Activated CD4-positive, CD25-positive, alpha-beta regulatory T cell treated with anti-CD3 and anti-CD28 coated beads, Interleukin-2, amount 50 U/mL, for 24 hours (primary cell): ENCODE measurements at regions not wholly inside any gene's neighbourhood (a gene's known extent, or its start where the extent isn't known, plus 50 kb on each side); places are given as distances from the start of the nearest gene placed in this dataset.

Experiments
- ATAC-seq, 2 donors: fragments of 150-1000 bp; cut with Tn5 transposase; one replicate each; pipeline ENCODE4 v1.10.0; 2021; ENCODE audit warnings: mild to moderate bottlenecking in 1 of 2, moderate library complexity in 1 of 2

GRCh38 chr9:107431461-107431860 lies 58.1 kb downstream of the KLF4 start:
- no peak for ATAC-seq

GRCh38 chr9:107430071-107430470 lies 59.5 kb downstream of the KLF4 start:
- ATAC-seq: no peak

DNA sequence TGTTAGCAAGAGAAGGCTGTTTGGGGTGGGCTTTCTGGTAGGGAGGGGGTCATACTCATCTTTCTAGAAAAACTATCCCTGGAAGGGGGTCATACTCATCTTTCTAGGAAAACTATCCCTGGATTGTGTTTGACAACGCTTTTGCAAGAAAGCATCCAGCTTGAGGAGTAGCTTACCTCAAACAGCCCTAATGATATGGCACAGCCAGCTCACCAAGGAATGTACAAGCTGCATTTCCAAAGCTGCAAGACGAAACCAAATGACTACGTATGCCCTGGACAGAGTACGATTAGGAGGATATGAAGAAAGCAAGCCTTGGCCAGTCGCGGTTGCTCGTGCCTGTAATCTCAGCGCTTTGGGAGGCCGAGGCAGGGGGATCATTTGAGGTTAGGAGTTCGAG lies 63.4 kb downstream of the KLF4 start:
- no peak for ATAC-seq

GRCh38 chr9:107425101-107426025 lies 64.2 kb downstream of the KLF4 start:
- ATAC-seq: peak; percentile 36 to 39

GRCh38 chr9:107423540-107423939 lies 66.0 kb downstream of the KLF4 start:
- no peak for ATAC-seq

DNA sequence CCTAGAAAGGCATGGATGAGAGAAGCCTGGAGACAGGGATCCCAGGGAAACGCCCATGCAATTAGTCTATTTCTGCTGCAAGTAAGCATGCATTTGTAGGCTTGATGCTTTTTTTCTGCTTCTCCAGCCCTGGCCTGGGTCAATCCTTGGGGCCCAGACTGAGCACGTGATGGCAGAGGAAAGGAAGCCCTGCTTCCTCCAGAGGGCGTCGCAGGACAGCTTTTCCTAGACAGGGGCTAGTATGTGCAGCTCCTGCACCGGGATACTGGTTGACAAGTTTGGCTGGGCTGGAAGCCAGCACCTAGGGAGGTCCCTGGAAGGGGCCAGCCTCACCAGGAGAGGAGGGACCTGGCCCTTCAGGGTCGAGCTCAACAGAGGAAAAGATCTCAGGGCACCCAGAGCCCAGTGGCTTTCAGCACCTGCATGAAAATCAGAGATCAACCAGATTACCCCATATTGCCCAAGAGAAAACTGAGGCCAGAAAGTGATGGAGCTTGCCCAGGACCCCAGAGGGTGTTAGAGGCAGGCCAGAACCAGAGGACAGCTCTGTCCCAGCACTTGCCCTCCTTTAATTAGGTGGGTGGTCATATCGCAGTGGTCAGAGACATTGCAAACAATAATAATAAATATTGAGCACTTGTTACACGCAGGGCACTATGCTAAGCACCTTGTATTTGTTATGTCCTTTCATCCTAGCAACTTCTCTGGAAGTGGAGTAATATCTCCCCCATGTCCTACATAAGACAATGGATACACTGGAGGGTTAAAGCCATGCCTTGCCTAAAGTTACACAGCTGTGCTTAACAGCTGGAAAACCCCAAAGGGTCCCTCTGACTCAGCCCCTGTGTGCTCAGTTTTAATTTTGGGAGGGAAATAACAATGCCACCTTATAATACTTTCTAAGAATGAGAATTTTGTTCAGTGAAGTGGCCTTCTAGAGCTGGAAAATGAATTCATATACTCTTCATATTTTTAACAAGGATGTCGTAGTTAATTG lies 67.1 kb downstream of the KLF4 start:
- no peak for ATAC-seq

GRCh38 chr9:107410420-107410819 lies 79.1 kb downstream of the KLF4 start:
- no peak for ATAC-seq

- no peak for ATAC-seq
Observed at GRCh38 chr9:107409581-107410389, 79.8 kb downstream of the KLF4 start.

DNA sequence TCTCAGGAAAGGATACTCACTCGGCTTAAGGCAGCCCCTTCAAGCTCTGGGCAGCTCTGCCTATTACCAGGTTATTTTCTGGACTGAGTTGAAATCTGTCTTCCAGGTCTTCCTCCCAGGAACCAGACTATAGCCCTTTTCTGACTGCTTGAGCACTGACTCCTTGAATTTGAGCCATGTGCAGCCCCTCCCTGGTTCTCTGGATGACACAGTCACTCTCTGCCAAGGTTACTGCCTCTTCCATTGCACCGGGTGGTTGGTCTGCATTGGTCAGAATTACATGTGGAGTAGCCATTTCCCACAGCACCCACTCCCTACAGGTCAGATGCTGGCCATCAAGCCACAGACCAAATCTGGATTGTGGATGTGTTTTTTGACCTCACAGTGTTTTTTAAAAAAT lies 81.9 kb downstream of the KLF4 start:
- ATAC-seq: no peak

DNA sequence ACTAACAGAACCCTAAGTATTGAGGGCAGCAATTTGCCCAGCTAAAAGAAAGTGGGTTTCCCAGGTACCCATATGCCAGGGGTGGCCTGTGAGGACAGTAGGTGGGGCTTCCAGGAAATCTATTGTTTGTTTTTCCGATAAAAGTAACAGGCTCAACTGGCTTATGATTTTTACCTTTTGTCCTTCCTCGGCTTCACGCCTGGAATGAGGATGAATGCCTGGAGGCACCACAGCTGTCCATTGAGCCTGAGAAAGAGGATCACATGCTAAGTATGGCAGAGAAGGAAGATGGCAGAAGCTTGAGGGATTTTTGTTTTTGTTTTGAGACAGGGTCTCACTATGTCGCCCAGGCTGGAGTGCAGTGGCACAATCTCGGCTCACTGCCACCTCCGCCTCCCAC lies 84.1 kb downstream of the KLF4 start:
- ATAC-seq: no peak

GRCh38 chr9:107404736-107405135 lies 84.8 kb downstream of the KLF4 start:
- no peak for ATAC-seq

GRCh38 chr9:107404161-107404560 lies 85.4 kb downstream of the KLF4 start:
- ATAC-seq: no peak

DNA sequence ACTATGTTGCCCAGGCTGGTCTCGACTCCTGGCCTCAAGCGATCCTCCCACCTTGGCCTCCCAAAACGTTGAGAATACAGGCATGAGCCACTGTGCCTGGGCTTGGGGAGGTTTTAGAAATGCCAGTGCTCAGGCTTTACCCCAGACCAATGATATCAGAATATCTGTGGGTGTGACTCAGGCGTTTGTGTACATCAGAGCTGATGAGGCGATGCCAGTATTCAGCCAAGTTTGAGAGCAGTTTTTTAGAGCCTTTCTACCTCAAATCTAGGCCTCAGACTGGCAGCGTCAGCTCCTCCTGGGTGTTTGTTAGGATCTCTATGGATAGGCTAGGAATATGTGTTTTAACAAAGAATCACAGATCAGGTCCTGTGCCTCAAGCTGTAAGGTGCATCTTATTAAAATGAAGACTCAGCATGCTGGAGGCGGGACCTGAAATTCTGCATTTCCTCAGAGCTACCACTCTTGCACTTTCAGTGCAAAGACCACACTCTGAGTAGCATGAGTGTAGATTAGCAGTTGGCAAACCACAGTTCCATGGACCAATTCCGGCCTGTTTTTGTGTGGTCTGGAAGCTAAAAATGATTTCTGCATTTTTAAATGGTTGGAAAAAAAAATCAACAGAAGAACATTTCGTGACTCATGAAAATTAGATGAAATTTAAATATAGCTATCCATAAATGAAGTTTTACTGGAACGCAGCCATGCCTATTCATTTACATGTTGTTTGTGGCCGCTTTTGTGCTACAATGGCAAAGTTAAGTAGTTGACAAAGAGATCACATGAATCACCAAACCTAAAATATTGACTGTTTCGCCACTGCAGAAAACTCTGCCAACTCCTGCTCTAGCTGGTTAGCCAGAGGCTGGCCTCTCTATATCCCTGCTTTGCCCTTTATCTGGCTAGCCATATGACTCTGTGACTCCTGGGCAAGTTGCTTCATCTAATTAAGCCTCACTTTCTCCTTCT lies 92.2 kb downstream of the KLF4 start:
- no peak for ATAC-seq

DNA sequence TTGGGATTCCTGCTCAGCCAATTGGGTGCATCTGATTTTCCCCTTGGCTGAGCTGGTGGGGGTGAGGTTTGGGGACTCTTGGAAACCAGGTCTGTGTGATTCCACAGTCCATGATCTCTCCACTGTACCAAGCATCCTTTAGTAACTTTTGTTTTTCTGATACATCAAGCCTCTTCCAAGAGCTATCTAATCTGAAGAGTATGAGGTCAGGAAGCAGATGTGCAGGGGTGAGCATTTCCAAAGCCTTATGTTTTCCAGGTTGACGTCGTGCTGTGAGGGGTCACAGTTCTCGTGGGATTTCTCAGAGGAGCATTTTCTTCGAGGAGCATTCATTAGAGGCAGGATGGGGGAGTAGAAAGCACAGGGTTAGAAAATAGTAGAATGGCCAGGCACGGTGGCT lies 95.3 kb downstream of the KLF4 start:
- ATAC-seq: no peak

- no peak for ATAC-seq
Observed at GRCh38 chr9:107390778-107391177, 98.8 kb downstream of the KLF4 start.

- ATAC-seq: no peak
Observed at GRCh38 chr9:107390279-107390678, 99.3 kb downstream of the KLF4 start.

GRCh38 chr9:107389617-107390071 lies 99.9 kb downstream of the KLF4 start:
- no peak for ATAC-seq

- no peak for ATAC-seq
Observed at GRCh38 chr9:107388890-107389289, 100.7 kb downstream of the KLF4 start.

- no peak for ATAC-seq
Observed at GRCh38 chr9:107387409-107387808, 102.2 kb downstream of the KLF4 start.

DNA sequence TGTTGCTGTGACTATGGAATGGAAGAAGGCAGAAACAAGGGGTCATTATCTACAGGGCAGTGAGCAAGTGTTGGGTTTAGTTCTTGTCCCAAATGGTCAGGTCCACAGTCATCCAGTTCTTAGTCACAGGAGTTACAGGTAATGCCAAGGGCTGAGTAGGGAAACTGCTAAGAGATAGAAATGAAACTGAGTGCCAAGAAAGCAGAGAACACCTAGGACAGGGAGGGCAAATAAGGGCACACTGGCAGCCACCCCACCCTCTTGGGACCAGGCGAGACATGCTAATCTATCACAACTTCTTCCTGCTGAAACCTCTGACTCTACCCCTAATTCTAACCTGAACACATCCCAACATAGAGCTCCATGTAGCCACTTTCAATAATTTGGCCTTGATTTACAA lies 103.2 kb downstream of the KLF4 start:
- no peak for ATAC-seq
